ENCODE measurements at regions not wholly inside any gene's neighbourhood (a gene's known extent, or its start where the extent isn't known, plus 50 kb on each side); places are given as distances from the start of the nearest gene placed in this dataset.

GRCh38 chr4:163852246-163852645 is 357.8 kb downstream of the TMA16 start:
- Histone ChIP-seq H4K8ac (replicated peaks; ENCODE audit: insufficient read length, low read depth, low read length) (no peak overlapping the region), H4K91ac (ENCODE audit: insufficient read length, low read depth, low read length) (no peak overlapping the region), H3K14ac (ENCODE audit: insufficient read depth, low read length) (no peak overlapping the region), H2BK12ac (ENCODE audit: insufficient read length, low read depth, low read length) (no peak overlapping the region), H3K79me1 (ENCODE audit: insufficient read depth, low read depth, low read length, poor library complexity, severe bottlenecking) (no peaks in the 10 kb centered on the region), H2AK5ac (ENCODE audit: insufficient read length, low read length) (no peak overlapping the region), H4K5ac (ENCODE audit: insufficient read length, low read depth, low read length) (no peak overlapping the region), H3K9me3 (ENCODE audit: control insufficient read depth, low read depth, low read length) (no peaks in the 10 kb centered on the region), H3K4me2 (ENCODE audit: insufficient read depth, insufficient read length, low read length) (no peak overlapping the region), H3K4ac (ENCODE audit: low read depth, low read length) (no peak overlapping the region), H3K79me2 (ENCODE audit: insufficient read depth, low read length) (no peaks in the 10 kb centered on the region), H4K20me1 (ENCODE audit: control insufficient read depth, insufficient read depth, insufficient read length) (no peaks in the 10 kb centered on the region), H3K27me3 (ENCODE audit: insufficient read depth, low read length) (no peaks in the 10 kb centered on the region), H3K18ac (ENCODE audit: insufficient read length, low read depth, low read length) (no peak overlapping the region), H3K4me1 (ENCODE audit: insufficient read depth, low read length) (no peaks in the 10 kb centered on the region), H3T11ph (ENCODE audit: low read length) (no peak overlapping the region), H2BK20ac (ENCODE audit: low read depth, low read length, poor library complexity, severe bottlenecking) (no peak overlapping the region), H3K23me2 (ENCODE audit: insufficient read length, low read depth, low read length, poor library complexity, severe bottlenecking) (no peaks in the 10 kb centered on the region), H2AFZ (ENCODE audit: low read length) (no peak overlapping the region), H2BK120ac (ENCODE audit: low read depth, low read length, poor library complexity, severe bottlenecking) (no peak overlapping the region), H3K9ac (ENCODE audit: extremely low read depth, insufficient read length, low read length) (no peak overlapping the region), H2BK15ac (ENCODE audit: low read depth, low read length) (no peak overlapping the region), H3K23ac (ENCODE audit: insufficient read length, low read depth, low read length) (no peak overlapping the region), H2BK5ac (ENCODE audit: insufficient read length, low read length) (no peak overlapping the region), H3K27ac (ENCODE audit: insufficient read length, low read depth, low read length) (no peak overlapping the region), H3K56ac (ENCODE audit: insufficient read length, low read depth, low read length) (no peak overlapping the region)
- Mint-ChIP-seq H3K9me3 (no peaks in the 10 kb centered on the region), H3K27ac (no peak overlapping the region), H3K4me1 (peaks cover 0 to 4% of the 10 kb centered on the region in 2 experiments; a peak in 1 of 4 replicates), H3K27me3 (ENCODE audit: low read depth) (no peaks in the 10 kb centered on the region), H3K36me3 (ENCODE audit: insufficient read depth in 1 of 3, low read depth in 3 of 3) (no peaks in the 10 kb centered on the region), H3K4me3 (no peak overlapping the region)
- no CpG with 5 or more reads among the region's 3 CpGs for WGBS (ENCODE audit: extremely low coverage, insufficient read length, low lambda C conversion rate)
- TF ChIP-seq, protein P1, sequence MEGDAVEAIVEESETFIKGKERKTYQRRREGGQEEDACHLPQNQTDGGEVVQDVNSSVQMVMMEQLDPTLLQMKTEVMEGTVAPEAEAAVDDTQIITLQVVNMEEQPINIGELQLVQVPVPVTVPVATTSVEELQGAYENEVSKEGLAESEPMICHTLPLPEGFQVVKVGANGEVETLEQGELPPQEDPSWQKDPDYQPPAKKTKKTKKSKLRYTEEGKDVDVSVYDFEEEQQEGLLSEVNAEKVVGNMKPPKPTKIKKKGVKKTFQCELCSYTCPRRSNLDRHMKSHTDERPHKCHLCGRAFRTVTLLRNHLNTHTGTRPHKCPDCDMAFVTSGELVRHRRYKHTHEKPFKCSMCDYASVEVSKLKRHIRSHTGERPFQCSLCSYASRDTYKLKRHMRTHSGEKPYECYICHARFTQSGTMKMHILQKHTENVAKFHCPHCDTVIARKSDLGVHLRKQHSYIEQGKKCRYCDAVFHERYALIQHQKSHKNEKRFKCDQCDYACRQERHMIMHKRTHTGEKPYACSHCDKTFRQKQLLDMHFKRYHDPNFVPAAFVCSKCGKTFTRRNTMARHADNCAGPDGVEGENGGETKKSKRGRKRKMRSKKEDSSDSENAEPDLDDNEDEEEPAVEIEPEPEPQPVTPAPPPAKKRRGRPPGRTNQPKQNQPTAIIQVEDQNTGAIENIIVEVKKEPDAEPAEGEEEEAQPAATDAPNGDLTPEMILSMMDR (conservative IDR thresholded peaks at IDR 0.05) = no peak
- no peak for DNase-seq
